ENCODE measurements at regions not wholly inside any gene's neighbourhood (a gene's known extent, or its start where the extent isn't known, plus 50 kb on each side); places are given as distances from the start of the nearest gene placed in this dataset.

- Histone ChIP-seq H2BK12ac (ENCODE audit: low read length in 2 of 2) (no peak overlapping the region), H2BK15ac (ENCODE audit: low read depth, poor library complexity, severe bottlenecking) (no peak overlapping the region), H3K27ac (ENCODE audit: low read length, poor library complexity, severe bottlenecking) (no peak overlapping the region), H3K9me3 (ENCODE audit: control insufficient read depth, low read length) (peaks cover 4% of the 10 kb centered on the region), H3K27me3 (ENCODE audit: control insufficient read depth in 1 of 2, insufficient read depth in 1 of 2, low read length in 2 of 2) (peaks cover 12 to 40% of the 10 kb centered on the region in 2 experiments), H2AFZ (ENCODE audit: low read depth, low read length) (no peak overlapping the region), H3K4ac (ENCODE audit: low read depth in 1 of 2, low read length in 2 of 2) (no peak overlapping the region), H3K18ac (ENCODE audit: low read depth in 1 of 2, low read length in 2 of 2) (no peak overlapping the region), H2BK120ac (ENCODE audit: low read depth, low read length) (no peak overlapping the region), H2BK5ac (ENCODE audit: low read depth, low read length, poor library complexity, severe bottlenecking) (no peak overlapping the region), H3K9ac (ENCODE audit: low read length) (no peak overlapping the region), H2AK5ac (ENCODE audit: low read length, severe bottlenecking) (no peak overlapping the region), H3K79me1 (replicated peaks; ENCODE audit: low read length, poor library complexity, severe bottlenecking) (no peaks in the 10 kb centered on the region), H3K36me3 (ENCODE audit: control insufficient read depth in 1 of 2, insufficient read depth in 2 of 2, low read depth in 1 of 2, low read length in 2 of 2) (no peaks in the 10 kb centered on the region), H4K8ac (ENCODE audit: low read length) (no peak overlapping the region), H3K4me1 (ENCODE audit: control insufficient read depth, insufficient read depth, low read depth, low read length) (peaks cover 9% of the 10 kb centered on the region), H3K4me2 (ENCODE audit: low read length, poor library complexity, severe bottlenecking) (no peak overlapping the region), H3K4me3 (ENCODE audit: insufficient read depth in 1 of 2, low read depth in 1 of 2, low read length in 2 of 2) (no peak overlapping the region), H3K23ac (ENCODE audit: low read length in 2 of 2) (no peak overlapping the region), H4K91ac (ENCODE audit: low read length) (no peak overlapping the region), H3K14ac (ENCODE audit: low read length in 2 of 2) (no peak overlapping the region)
- no peak for DNase-seq
- WGBS: 97% methylated on average over 4 of the region's 4 CpGs
Observed at GRCh38 chr20:47855799-47856198, 70.5 kb upstream of the SULF2 start.

GRCh38 chr20:47854687-47855212 lies 69.5 kb upstream of the SULF2 start:
- no peak overlapping the region for H2BK120ac ChIP-seq (ENCODE audit: low read depth, low read length)
- H3K4me3 ChIP-seq (ENCODE audit: insufficient read depth in 1 of 2, low read depth in 1 of 2, low read length in 2 of 2): no peak overlapping the region
- no peak overlapping the region for H3K4ac ChIP-seq (ENCODE audit: low read depth in 1 of 2, low read length in 2 of 2)
- H3K4me1 ChIP-seq (ENCODE audit: control insufficient read depth, insufficient read depth, low read depth, low read length): peaks cover 9% of the 10 kb centered on the region
- no peak overlapping the region for H2AK5ac ChIP-seq (ENCODE audit: low read length, severe bottlenecking)
- H2BK5ac ChIP-seq (ENCODE audit: low read depth, low read length, poor library complexity, severe bottlenecking): no peak overlapping the region
- H3K23ac ChIP-seq (ENCODE audit: low read length in 2 of 2): no peak overlapping the region
- H3K27me3 ChIP-seq (ENCODE audit: control insufficient read depth in 1 of 2, insufficient read depth in 1 of 2, low read length in 2 of 2): peaks cover 17 to 45% of the 10 kb centered on the region in 2 experiments
- WGBS: 64% methylated on average over 10 of the region's 10 CpGs
- H3K27ac ChIP-seq (ENCODE audit: low read length, poor library complexity, severe bottlenecking): no peak overlapping the region
- no peaks in the 10 kb centered on the region for H3K79me1 ChIP-seq (replicated peaks; ENCODE audit: low read length, poor library complexity, severe bottlenecking)
- no peak overlapping the region for H3K14ac ChIP-seq (ENCODE audit: low read length in 2 of 2)
- H4K91ac ChIP-seq (ENCODE audit: low read length): no peak overlapping the region
- H2BK15ac ChIP-seq (ENCODE audit: low read depth, poor library complexity, severe bottlenecking): no peak overlapping the region
- no peak overlapping the region for H2BK12ac ChIP-seq (ENCODE audit: low read length in 2 of 2)
- H2AFZ ChIP-seq (ENCODE audit: low read depth, low read length): no peak overlapping the region
- H3K9me3 ChIP-seq (ENCODE audit: control insufficient read depth, low read length): peaks cover 4% of the 10 kb centered on the region
- H3K18ac ChIP-seq (ENCODE audit: low read depth in 1 of 2, low read length in 2 of 2): no peak overlapping the region
- no peak overlapping the region for H3K9ac ChIP-seq (ENCODE audit: low read length)
- H3K4me2 ChIP-seq (ENCODE audit: low read length, poor library complexity, severe bottlenecking): no peak overlapping the region
- peak; percentile 53 for DNase-seq
- H4K8ac ChIP-seq (ENCODE audit: low read length): no peak overlapping the region
- no peaks in the 10 kb centered on the region for H3K36me3 ChIP-seq (ENCODE audit: control insufficient read depth in 1 of 2, insufficient read depth in 2 of 2, low read depth in 1 of 2, low read length in 2 of 2)

- 87% methylated on average over 7 of the region's 7 CpGs for WGBS
- H3K14ac ChIP-seq (ENCODE audit: low read length in 2 of 2): no peak overlapping the region
Observed at GRCh38 chr20:47851774-47852173, 66.5 kb upstream of the SULF2 start.

GRCh38 chr20:47850146-47850545 lies 64.9 kb upstream of the SULF2 start:
- Histone ChIP-seq H3K79me1 (replicated peaks; ENCODE audit: low read length, poor library complexity, severe bottlenecking) (no peaks in the 10 kb centered on the region), H2BK120ac (ENCODE audit: low read depth, low read length) (no peak overlapping the region), H3K23ac (ENCODE audit: low read length in 2 of 2) (no peak overlapping the region), H2AK5ac (ENCODE audit: low read length, severe bottlenecking) (no peak overlapping the region), H3K9ac (ENCODE audit: low read length) (no peak overlapping the region), H2BK12ac (ENCODE audit: low read length in 2 of 2) (no peak overlapping the region), H3K18ac (ENCODE audit: low read depth in 1 of 2, low read length in 2 of 2) (no peak overlapping the region), H2BK5ac (ENCODE audit: low read depth, low read length, poor library complexity, severe bottlenecking) (no peak overlapping the region), H2AFZ (ENCODE audit: low read depth, low read length) (no peak overlapping the region), H3K4ac (ENCODE audit: low read depth in 1 of 2, low read length in 2 of 2) (no peak overlapping the region), H3K27me3 (ENCODE audit: control insufficient read depth in 1 of 2, insufficient read depth in 1 of 2, low read length in 2 of 2) (peaks cover 39 to 64% of the 10 kb centered on the region in 2 experiments), H3K4me1 (ENCODE audit: control insufficient read depth, insufficient read depth, low read depth, low read length) (no peaks in the 10 kb centered on the region), H4K91ac (ENCODE audit: low read length) (no peak overlapping the region), H2BK15ac (ENCODE audit: low read depth, poor library complexity, severe bottlenecking) (no peak overlapping the region), H3K4me2 (ENCODE audit: low read length, poor library complexity, severe bottlenecking) (no peak overlapping the region), H3K14ac (ENCODE audit: low read length in 2 of 2) (no peak overlapping the region), H3K9me3 (ENCODE audit: control insufficient read depth, low read length) (peaks cover 4% of the 10 kb centered on the region), H4K8ac (ENCODE audit: low read length) (no peak overlapping the region), H3K36me3 (ENCODE audit: control insufficient read depth in 1 of 2, insufficient read depth in 2 of 2, low read depth in 1 of 2, low read length in 2 of 2) (no peaks in the 10 kb centered on the region), H3K4me3 (ENCODE audit: insufficient read depth in 1 of 2, low read depth in 1 of 2, low read length in 2 of 2) (no peak overlapping the region), H3K27ac (ENCODE audit: low read length, poor library complexity, severe bottlenecking) (no peak overlapping the region)
- DNase-seq: no peak
- WGBS: 65% methylated on average over 3 of the region's 5 CpGs

More at GRCh38 chr20:47851774-47852173, 66.5 kb upstream of the SULF2 start:
- H4K8ac ChIP-seq (ENCODE audit: low read length): no peak overlapping the region
- H4K91ac ChIP-seq (ENCODE audit: low read length): no peak overlapping the region
- no peak overlapping the region for H3K9ac ChIP-seq (ENCODE audit: low read length)
- no peaks in the 10 kb centered on the region for H3K79me1 ChIP-seq (replicated peaks; ENCODE audit: low read length, poor library complexity, severe bottlenecking)
- no peak overlapping the region for H3K4me3 ChIP-seq (ENCODE audit: insufficient read depth in 1 of 2, low read depth in 1 of 2, low read length in 2 of 2)
- peaks cover 29 to 61% of the 10 kb centered on the region in 2 experiments for H3K27me3 ChIP-seq (ENCODE audit: control insufficient read depth in 1 of 2, insufficient read depth in 1 of 2, low read length in 2 of 2)
- no peak overlapping the region for H2AK5ac ChIP-seq (ENCODE audit: low read length, severe bottlenecking)
- H3K36me3 ChIP-seq (ENCODE audit: control insufficient read depth in 1 of 2, insufficient read depth in 2 of 2, low read depth in 1 of 2, low read length in 2 of 2): no peaks in the 10 kb centered on the region
- H2BK12ac ChIP-seq (ENCODE audit: low read length in 2 of 2): no peak overlapping the region
- no peak overlapping the region for H3K23ac ChIP-seq (ENCODE audit: low read length in 2 of 2)
- H2AFZ ChIP-seq (ENCODE audit: low read depth, low read length): no peak overlapping the region
- no peak overlapping the region for H2BK120ac ChIP-seq (ENCODE audit: low read depth, low read length)
- no peak overlapping the region for H3K18ac ChIP-seq (ENCODE audit: low read depth in 1 of 2, low read length in 2 of 2)
- peaks cover under 1% of the 10 kb centered on the region for H3K4me1 ChIP-seq (ENCODE audit: control insufficient read depth, insufficient read depth, low read depth, low read length)
- H3K27ac ChIP-seq (ENCODE audit: low read length, poor library complexity, severe bottlenecking): no peak overlapping the region
- no peak overlapping the region for H3K4me2 ChIP-seq (ENCODE audit: low read length, poor library complexity, severe bottlenecking)
- H2BK5ac ChIP-seq (ENCODE audit: low read depth, low read length, poor library complexity, severe bottlenecking): no peak overlapping the region
- DNase-seq: no peak
- H2BK15ac ChIP-seq (ENCODE audit: low read depth, poor library complexity, severe bottlenecking): no peak overlapping the region
- H3K9me3 ChIP-seq (ENCODE audit: control insufficient read depth, low read length): peaks cover 4% of the 10 kb centered on the region
- no peak overlapping the region for H3K4ac ChIP-seq (ENCODE audit: low read depth in 1 of 2, low read length in 2 of 2)
